Stomach (tissue), 8 donors: ENCODE measurements at regions not wholly inside any gene's neighbourhood (a gene's known extent, or its start where the extent isn't known, plus 50 kb on each side); places are given as distances from the start of the nearest gene placed in this dataset.
A peak's percentile ranks its signal among the peaks of the same experiment; 100 is the strongest.
"Not testable (repeated sequence)": the region's sequence is repeated elsewhere in the genome, so short reads cannot be mapped to it uniquely, and the experiment has no call there.

Experiments
- DNase-seq, 2 donors: peaks; one replicate each; pipeline versions ENCODE4 v3.0.0 to v3.0.0-alpha.2; 2013 to 2019
- H3K27ac ChIP-seq, 5 donors: fragments of 200-600 bp in 4 of 5; sonication (generic) in 4 of 5; one replicate each; pipeline ENCODE4 v1.5.1; 2013 to 2019; ENCODE audit warnings: mild to moderate bottlenecking in 1 of 5, moderate library complexity in 1 of 5
- H3K27me3 ChIP-seq, 3 donors: fragments of 200-600 bp; sonication (generic); one replicate each; pipeline ENCODE4 v1.5.1; 2017 to 2019; ENCODE audit warnings: mixed run types in 1 of 3
- H3K36me3 ChIP-seq, 4 donors: fragments of 200-600 bp; sonication (generic); 1 replicate in 3 of 4; 2 replicates in 1 of 4; pipeline ENCODE4 v1.5.1; 2016 to 2019
- H3K4me1 ChIP-seq, 4 donors: fragments of 200-600 bp; sonication (generic); one replicate each; pipeline ENCODE4 v1.5.1; 2016 to 2019
- H3K4me3 ChIP-seq, 4 donors: fragments of 200-600 bp; sonication (generic) in 3 of 4; one replicate each; pipeline ENCODE4 v1.5.1; 2016 to 2019; ENCODE audit warnings: mild to moderate bottlenecking in 1 of 4
- H3K9me3 ChIP-seq, 4 donors: fragments of 200-600 bp; sonication (generic); one replicate each; pipeline ENCODE4 v1.5.1; 2016 to 2019
- EP300 ChIP-seq: sonication (generic); formaldehyde crosslinking; IDR thresholded peaks from one replicate; pipeline ENCODE4 v1.6.1; 2017; ENCODE audit warnings: antibody characterized with exemption
- POLR2A ChIP-seq, 4 donors: fragments of 450-650 bp; IDR thresholded peaks; one replicate each; pipeline ENCODE4 v1.6.1; 2016; ENCODE audit warnings: antibody characterized with exemption in 4 of 4, control low read depth in 2 of 4, mild to moderate bottlenecking in 1 of 4, moderate library complexity in 1 of 4
- POLR2AphosphoS5 ChIP-seq, 3 donors: sonication (generic); formaldehyde crosslinking; IDR thresholded peaks; one replicate each; pipeline ENCODE4 v1.6.1; 2016; ENCODE audit warnings: antibody characterized with exemption in 3 of 3
- WGBS, 5 donors: extraction: QIAGEN DNeasy Blood & Tissue Kit in 3 of 5; methylation state at CpG; one replicate each; pipeline versions ENCODE4 v1.1.5 to v1.1.7; 2013 to 2018; 5-methylcytosine and 5-hydroxymethylcytosine counted together
- intact Hi-C: fragments of 100-400 bp; cut with DNase I; formaldehyde crosslinking; loops from one replicate; pipeline ENCODE4 v1.15.1; 2023; ENCODE audit warnings: low total_unique reads
- TF ChIP-seq, protein P1 (sequence below), 7 experiments: fragments of 450-650 bp in 4 of 7; fragments of 200-600 bp in 3 of 7; sonication (generic) in 3 of 7; IDR thresholded peaks; one replicate each; pipeline ENCODE4 v1.5.1; 2016 to 2019; ENCODE audit warnings: antibody characterized with exemption in 7 of 7, control low read depth in 2 of 7, mild to moderate bottlenecking in 1 of 7
- donor health status: healthy with polysubstance abuse.
- donor health status: Bipolar disorder and iron deficiency.
- donor health status: healthy.

DNA sequence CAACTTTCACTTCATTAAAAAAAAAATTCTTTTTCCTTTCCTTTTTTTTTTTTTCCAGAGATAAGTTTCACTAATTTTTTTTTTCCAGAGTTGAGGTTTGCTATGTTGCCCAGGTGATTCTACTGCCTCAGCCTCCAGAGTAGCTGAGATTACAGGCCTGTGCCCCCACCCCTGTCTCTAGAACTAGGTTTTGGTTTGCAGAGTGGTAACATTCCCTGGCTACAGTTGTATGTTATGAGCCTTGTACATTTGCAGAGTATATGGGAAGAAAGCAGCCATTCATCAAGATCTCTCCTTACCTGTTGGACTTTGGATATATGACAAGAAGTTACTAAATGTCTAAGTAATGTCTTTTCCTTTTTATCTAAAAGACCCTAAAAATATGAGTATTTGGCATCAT, 298.4 kb downstream of the MYCN start:
- no peak for TF ChIP-seq EP300
- TF ChIP-seq, protein P1, sequence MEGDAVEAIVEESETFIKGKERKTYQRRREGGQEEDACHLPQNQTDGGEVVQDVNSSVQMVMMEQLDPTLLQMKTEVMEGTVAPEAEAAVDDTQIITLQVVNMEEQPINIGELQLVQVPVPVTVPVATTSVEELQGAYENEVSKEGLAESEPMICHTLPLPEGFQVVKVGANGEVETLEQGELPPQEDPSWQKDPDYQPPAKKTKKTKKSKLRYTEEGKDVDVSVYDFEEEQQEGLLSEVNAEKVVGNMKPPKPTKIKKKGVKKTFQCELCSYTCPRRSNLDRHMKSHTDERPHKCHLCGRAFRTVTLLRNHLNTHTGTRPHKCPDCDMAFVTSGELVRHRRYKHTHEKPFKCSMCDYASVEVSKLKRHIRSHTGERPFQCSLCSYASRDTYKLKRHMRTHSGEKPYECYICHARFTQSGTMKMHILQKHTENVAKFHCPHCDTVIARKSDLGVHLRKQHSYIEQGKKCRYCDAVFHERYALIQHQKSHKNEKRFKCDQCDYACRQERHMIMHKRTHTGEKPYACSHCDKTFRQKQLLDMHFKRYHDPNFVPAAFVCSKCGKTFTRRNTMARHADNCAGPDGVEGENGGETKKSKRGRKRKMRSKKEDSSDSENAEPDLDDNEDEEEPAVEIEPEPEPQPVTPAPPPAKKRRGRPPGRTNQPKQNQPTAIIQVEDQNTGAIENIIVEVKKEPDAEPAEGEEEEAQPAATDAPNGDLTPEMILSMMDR (IDR thresholded peaks at IDR 0.05), result no peak
- no peak for TF ChIP-seq POLR2A (IDR thresholded peaks at IDR 0.05)
- TF ChIP-seq POLR2AphosphoS5 (IDR thresholded peaks at IDR 0.05), result no peak
- intact Hi-C loops, result no loop called here

DNA sequence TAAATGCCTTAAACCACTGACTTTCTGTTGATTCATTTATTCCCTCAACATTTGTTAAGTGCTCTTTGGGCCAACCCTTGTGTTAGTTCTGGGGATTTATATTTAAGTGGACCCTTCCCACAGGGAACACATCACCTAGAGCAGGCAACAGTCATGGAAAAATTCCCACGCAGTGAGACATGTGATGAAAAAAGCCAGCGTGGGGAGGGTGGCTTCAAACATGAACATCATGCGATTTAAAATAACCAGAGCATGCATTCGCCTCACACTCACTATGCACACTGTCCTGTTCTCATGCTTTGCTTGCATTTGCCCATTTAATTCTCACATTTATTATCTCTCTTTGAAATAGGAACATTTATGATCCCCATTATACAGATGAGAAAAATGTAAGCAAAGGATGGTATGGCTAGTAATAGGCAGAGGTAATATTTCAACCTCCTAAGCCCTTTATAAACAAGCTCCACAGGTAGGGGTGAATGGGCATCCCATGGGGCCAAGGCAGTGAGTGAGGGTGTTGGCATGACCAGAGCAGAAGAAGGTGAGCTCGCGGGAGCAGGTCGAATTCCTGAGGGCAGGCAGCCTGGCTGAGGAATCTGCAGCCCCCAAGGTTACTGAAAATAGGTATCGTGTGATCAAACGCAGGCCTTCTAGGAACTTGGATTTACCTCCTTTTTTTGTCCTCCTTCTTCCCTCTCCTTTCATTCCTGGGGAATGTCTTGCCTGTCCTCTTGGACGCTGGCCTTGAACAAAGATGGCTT, 297.8 kb downstream of the MYCN start:
- intact Hi-C loops, result no loop called here
- Histone ChIP-seq H3K4me3 (no peak overlapping the region), H3K27me3 (no peaks in the 10 kb centered on the region), H3K36me3 (no peaks in the 10 kb centered on the region), H3K9me3 (no peaks in the 10 kb centered on the region), H3K4me1 (no peaks in the 10 kb centered on the region), H3K27ac (no peak overlapping the region)
- TF ChIP-seq POLR2AphosphoS5 (IDR thresholded peaks at IDR 0.05) (no peak), POLR2A (IDR thresholded peaks at IDR 0.05) (no peak), EP300 (no peak)
- TF ChIP-seq, protein P1 (IDR thresholded peaks at IDR 0.05), result no peak
- 75 to 86% (median 82%) methylated on average over 10 of the region's 10 CpGs for WGBS, 5 donors
- no peak for DNase-seq

More for the DNA sequence above, 298.4 kb downstream of the MYCN start:
- Histone ChIP-seq H3K27me3 (no peaks in the 10 kb centered on the region), H3K27ac (no peak overlapping the region), H3K4me3 (no peak overlapping the region), H3K9me3 (no peaks in the 10 kb centered on the region), H3K4me1 (no peaks in the 10 kb centered on the region), H3K36me3 (no peaks in the 10 kb centered on the region)
- peak in 1 of 2 donors; percentile 36 for DNase-seq

DNA sequence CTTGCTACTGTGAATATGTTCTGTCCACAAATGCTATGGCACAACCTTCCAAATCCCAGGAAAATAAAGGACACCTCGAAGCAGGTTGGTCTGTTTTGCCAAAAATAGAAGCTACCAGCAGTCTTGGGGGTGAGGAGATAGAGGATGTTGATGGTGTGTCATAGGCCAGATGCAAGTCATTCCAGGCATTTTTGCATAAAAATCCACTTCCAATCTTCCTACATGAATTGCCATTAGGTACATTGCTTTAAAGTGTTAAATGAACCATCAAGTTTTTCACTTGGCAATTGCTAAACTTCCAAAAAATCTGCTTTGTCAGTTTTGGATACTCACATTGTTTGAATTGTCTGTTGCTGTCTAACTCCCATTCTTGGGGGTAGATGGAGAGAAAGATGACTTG, 295.4 kb downstream of the MYCN start:
- no peaks in the 10 kb centered on the region for H3K9me3 ChIP-seq
- no peaks in the 10 kb centered on the region for H3K36me3 ChIP-seq
- H3K27ac ChIP-seq, result no peak overlapping the region
- WGBS, 5 donors, result 67 to 96% (median 88%) methylated on average over 1 of the region's 1 CpG
- H3K27me3 ChIP-seq, result no peaks in the 10 kb centered on the region
- TF ChIP-seq, protein P1 (IDR thresholded peaks at IDR 0.05), result no peak
- TF ChIP-seq POLR2AphosphoS5 (IDR thresholded peaks at IDR 0.05) (no peak), EP300 (no peak), POLR2A (IDR thresholded peaks at IDR 0.05) (no peak)
- intact Hi-C loops, result no loop called here
- H3K4me1 ChIP-seq, result no peaks in the 10 kb centered on the region
- no peak for DNase-seq
- no peak overlapping the region for H3K4me3 ChIP-seq

DNA sequence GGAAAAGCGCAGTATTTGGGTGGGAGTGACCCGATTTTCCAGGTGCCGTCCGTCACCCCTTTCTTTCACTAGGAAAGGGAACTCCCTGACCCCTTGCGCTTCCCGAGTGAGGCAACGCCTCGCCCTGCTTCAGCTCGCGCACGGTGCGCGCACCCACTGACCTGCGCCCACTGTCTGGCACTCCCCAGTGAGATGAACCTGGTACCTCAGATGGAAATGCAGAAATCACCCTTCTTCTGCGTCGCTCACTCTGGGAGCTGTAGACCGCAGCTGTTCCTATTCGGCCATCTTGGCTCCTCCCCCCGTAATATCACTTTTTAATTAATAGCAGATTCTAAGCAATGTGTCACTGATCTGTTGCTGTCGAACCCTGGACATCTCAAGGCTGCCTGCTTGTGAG, 294.9 kb downstream of the MYCN start:
- H3K4me1 ChIP-seq, H3K27ac ChIP-seq, H3K9me3 ChIP-seq, H3K4me3 ChIP-seq, H3K36me3 ChIP-seq, H3K27me3 ChIP-seq, intact Hi-C loops, DNase-seq: not testable (repeated sequence)
- WGBS, 5 donors, result 88 to 93% (median 91%) methylated on average over 20 of the region's 20 CpGs

DNA sequence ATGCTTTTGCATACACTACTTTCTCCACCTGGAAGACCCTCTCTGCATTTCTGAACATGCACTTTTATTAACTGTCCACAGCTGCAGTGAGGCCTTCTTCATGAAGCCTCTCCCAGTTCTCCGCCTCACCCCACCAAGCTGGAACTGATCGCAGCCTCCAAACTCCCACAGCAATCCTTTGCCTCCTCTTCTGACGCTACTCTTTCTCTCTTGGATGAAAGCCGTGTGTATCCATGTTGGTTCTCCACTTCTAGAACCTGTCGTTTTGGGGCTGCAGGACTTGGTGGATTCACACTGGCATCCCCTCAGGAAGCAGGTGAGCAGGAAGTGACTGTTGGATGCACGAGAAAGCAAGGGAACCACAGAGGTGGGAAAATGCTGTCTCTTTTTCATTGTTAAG, 288.6 kb downstream of the MYCN start:
- Histone ChIP-seq H3K36me3 (no peaks in the 10 kb centered on the region), H3K4me1 (peaks cover 0 to 4% (median 0%) of the 10 kb centered on the region in 4 donors), H3K27me3 (peaks cover 0 to 9% (median 0%) of the 10 kb centered on the region in 3 donors), H3K9me3 (no peaks in the 10 kb centered on the region), H3K27ac (no peak overlapping the region), H3K4me3 (no peak overlapping the region)
- intact Hi-C loops, result no loop called here
- DNase-seq, result no peak
- 79 to 85% (median 83%) methylated on average over 6 of the region's 6 CpGs for WGBS, 5 donors
- TF ChIP-seq POLR2A (IDR thresholded peaks at IDR 0.05) (no peak), POLR2AphosphoS5 (IDR thresholded peaks at IDR 0.05) (no peak), EP300 (no peak)
- TF ChIP-seq, protein P1 (IDR thresholded peaks at IDR 0.05), result no peak
